ENCODE measurements at regions not wholly inside any gene's neighbourhood (a gene's known extent, or its start where the extent isn't known, plus 50 kb on each side); places are given as distances from the start of the nearest gene placed in this dataset.

GRCh38 chr14:58849601-58850000, 211.8 kb downstream of the DACT1 start (continued):
- TF ChIP-seq SKIL (IDR thresholded peaks at IDR 0.05; ENCODE audit: low read depth, poor library complexity, severe bottlenecking) (no peak), NFXL1 (IDR thresholded peaks at IDR 0.05; ENCODE audit: borderline replicate concordance) (no peak)

- no TSS peak for BruUV-seq (replicated peaks)
Measured at GRCh38 chr14:58850011-58850410, 212.2 kb downstream of the DACT1 start.

More at GRCh38 chr14:58850011-58850410, 212.2 kb downstream of the DACT1 start:
- DNase-seq (ENCODE audit: low read depth, low spot score) (no peak), ATAC-seq (no peak), FAIRE-seq (no peak)
- TF ChIP-seq SUZ12 (IDR thresholded peaks at IDR 0.05; ENCODE audit: unreplicated experiment) (no peak), BMI1 (IDR thresholded peaks at IDR 0.05; ENCODE audit: borderline replicate concordance) (no peak)
- intact Hi-C loops (cut with micrococcal nuclease; ENCODE audit: unreplicated experiment), result no loop called here
- no peaks in the 10 kb centered on the region for H3K27me3 ChIP-seq (replicated peaks in 1 of 2; ENCODE audit: control insufficient read depth in 2 of 2, insufficient read depth in 2 of 2, low read length in 1 of 2)
- no peaks in the 10 kb centered on the region for H3K79me2 ChIP-seq (ENCODE audit: control insufficient read depth, insufficient read depth, low read length)
- ChIA-PET RAD21 (ENCODE audit: unreplicated experiment) (interaction anchor here (1.1 kb wide), 1 partner anchor 13 kb away, joined by 3 read pairs; no protein-coding TSS in a partner anchor), SMC1A (ENCODE audit: uncharacterized antibody, unreplicated experiment) (interaction anchor here (0.6 to 1.2 kb wide), 3 partner anchors 9 to 21 kb away, joined by 3 to 4 read pairs (median 3); no protein-coding TSS in a partner anchor), POLR2A (no interaction called here), CTCF (interaction anchor here (0.8 to 1.7 kb wide), 3 partner anchors 11 to 205 kb away, joined by 3 to 4 read pairs (median 3); no protein-coding TSS in a partner anchor)
- no peaks in the 10 kb centered on the region for H3K9me3 ChIP-seq (replicated peaks; ENCODE audit: control insufficient read depth, insufficient read depth, low read length)
- H3K36me3 ChIP-seq (ENCODE audit: control insufficient read depth in 2 of 2, insufficient read depth in 2 of 2, low read length in 1 of 2), result no peaks in the 10 kb centered on the region
- in situ Hi-C loops (cut with MboI), result no loop called here
- H3K4me1 ChIP-seq (ENCODE audit: control insufficient read depth, insufficient read depth, low read length), result no peaks in the 10 kb centered on the region
- no peak overlapping the region for H3K9ac ChIP-seq (ENCODE audit: control insufficient read depth, insufficient read depth, low read length)
- H3K4me2 ChIP-seq (ENCODE audit: control insufficient read depth, insufficient read depth), result no peak overlapping the region
- no peak overlapping the region for H3K27ac ChIP-seq (ENCODE audit: control insufficient read depth, insufficient read depth)
- no peaks in the 10 kb centered on the region for H4K20me1 ChIP-seq (ENCODE audit: control insufficient read depth, insufficient read depth)
- WGBS (ENCODE audit: insufficient coverage, insufficient replicate concordance, low lambda C conversion rate, missing lambda C conversion rate), result 23% methylated on average over 1 of the region's 1 CpG
- no peak overlapping the region for H2AFZ ChIP-seq (ENCODE audit: control insufficient read depth, low read depth, low read length)
- no peak overlapping the region for H3K4me3 ChIP-seq

Data from GM12878 (cell line).